GM23338 (cell line): ENCODE measurements at regions not wholly inside any gene's neighbourhood (a gene's known extent, or its start where the extent isn't known, plus 50 kb on each side); places are given as distances from the start of the nearest gene placed in this dataset.

Experiments
- CREB1 ChIP-seq: fragments of 250-450 bp; sonication (Bioruptor Pico); IDR thresholded peaks from 2 replicates; pipeline ENCODE4 v1.5.0; 2020; ENCODE audit warnings: low read depth, mild to moderate bottlenecking, moderate library complexity
- ETS1 ChIP-seq: IDR thresholded peaks from 2 replicates; pipeline ENCODE4 v1.6.1; 2016; ENCODE audit warnings: antibody characterized with exemption
- EZH2 ChIP-seq: fragments of 200-600 bp; sonication (generic); IDR thresholded peaks from one replicate; pipeline ENCODE4 v1.8.0; 2017; ENCODE audit warnings: antibody characterized with exemption, mild to moderate bottlenecking, low read depth; ENCODE audit not compliant: unreplicated experiment
- EZH2phosphoT487 ChIP-seq: fragments of 200-600 bp; sonication (generic); IDR thresholded peaks from one replicate; pipeline ENCODE4 v1.8.1; 2018; ENCODE audit warnings: antibody characterized with exemption; ENCODE audit not compliant: unreplicated experiment
- JUNB ChIP-seq: IDR thresholded peaks from one replicate; pipeline ENCODE4 v1.6.1; 2016; ENCODE audit warnings: antibody characterized with exemption; ENCODE audit not compliant: unreplicated experiment
- NANOG ChIP-seq: IDR thresholded peaks from 2 replicates; pipeline ENCODE4 v1.6.1; 2016; ENCODE audit warnings: antibody characterized with exemption, borderline replicate concordance
- POLR2AphosphoS5 ChIP-seq: IDR thresholded peaks from 2 replicates; pipeline ENCODE4 v1.6.1; 2016; ENCODE audit warnings: antibody characterized with exemption, low read depth
- STAT1 ChIP-seq: IDR thresholded peaks from one replicate; pipeline ENCODE4 v1.6.1; 2016; ENCODE audit warnings: antibody characterized with exemption; ENCODE audit not compliant: unreplicated experiment
- ZNF114 ChIP-seq: fragments of 250-450 bp; sonication (Bioruptor Pico); IDR thresholded peaks from 2 replicates; pipeline ENCODE4 v1.5.0; 2020; ENCODE audit warnings: mild to moderate bottlenecking, moderate library complexity
- ZNF331 ChIP-seq: fragments of 250-450 bp; sonication (Bioruptor Pico); IDR thresholded peaks from 2 replicates; pipeline ENCODE4 v1.5.0; 2020; ENCODE audit warnings: low read depth, mild to moderate bottlenecking, moderate library complexity
- TF ChIP-seq, protein P1 (sequence below), 2 experiments: fragments of 200-600 bp in 1 of 2; sonication (generic) in 1 of 2; conservative IDR thresholded peaks; 2 replicates each; pipeline versions ENCODE4 v1.5.1 to v1.6.1; 2016 to 2017; ENCODE audit warnings: antibody characterized with exemption in 2 of 2, low read depth in 2 of 2, mild to moderate bottlenecking in 2 of 2, moderate library complexity in 1 of 2
- TF ChIP-seq, protein P2 (sequence below): IDR thresholded peaks from one replicate; pipeline ENCODE4 v1.6.1; 2018; ENCODE audit warnings: antibody characterized with exemption; ENCODE audit not compliant: unreplicated experiment
- TF ChIP-seq, protein P3 (sequence below): fragments of 250-450 bp; sonication (Bioruptor Pico); IDR thresholded peaks from 2 replicates; pipeline ENCODE4 v1.5.0; 2020; ENCODE audit warnings: mild to moderate bottlenecking, moderate library complexity

GRCh38 chr17:14753383-14753782, 452.5 kb downstream of the HS3ST3B1 start:
- no peak for TF ChIP-seq POLR2AphosphoS5
- TF ChIP-seq, protein P1, sequence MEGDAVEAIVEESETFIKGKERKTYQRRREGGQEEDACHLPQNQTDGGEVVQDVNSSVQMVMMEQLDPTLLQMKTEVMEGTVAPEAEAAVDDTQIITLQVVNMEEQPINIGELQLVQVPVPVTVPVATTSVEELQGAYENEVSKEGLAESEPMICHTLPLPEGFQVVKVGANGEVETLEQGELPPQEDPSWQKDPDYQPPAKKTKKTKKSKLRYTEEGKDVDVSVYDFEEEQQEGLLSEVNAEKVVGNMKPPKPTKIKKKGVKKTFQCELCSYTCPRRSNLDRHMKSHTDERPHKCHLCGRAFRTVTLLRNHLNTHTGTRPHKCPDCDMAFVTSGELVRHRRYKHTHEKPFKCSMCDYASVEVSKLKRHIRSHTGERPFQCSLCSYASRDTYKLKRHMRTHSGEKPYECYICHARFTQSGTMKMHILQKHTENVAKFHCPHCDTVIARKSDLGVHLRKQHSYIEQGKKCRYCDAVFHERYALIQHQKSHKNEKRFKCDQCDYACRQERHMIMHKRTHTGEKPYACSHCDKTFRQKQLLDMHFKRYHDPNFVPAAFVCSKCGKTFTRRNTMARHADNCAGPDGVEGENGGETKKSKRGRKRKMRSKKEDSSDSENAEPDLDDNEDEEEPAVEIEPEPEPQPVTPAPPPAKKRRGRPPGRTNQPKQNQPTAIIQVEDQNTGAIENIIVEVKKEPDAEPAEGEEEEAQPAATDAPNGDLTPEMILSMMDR (conservative IDR thresholded peaks at IDR 0.05; ENCODE audit: low read depth in 2 of 2), result no peak
- TF ChIP-seq ETS1, result no peak
- TF ChIP-seq EZH2phosphoT487, result no peak
- TF ChIP-seq EZH2, result no peak
- TF ChIP-seq ZNF331, result no peak
- TF ChIP-seq JUNB, result no peak
- TF ChIP-seq CREB1 (CRISPR knock-in tag), result no peak
- TF ChIP-seq, protein P2, sequence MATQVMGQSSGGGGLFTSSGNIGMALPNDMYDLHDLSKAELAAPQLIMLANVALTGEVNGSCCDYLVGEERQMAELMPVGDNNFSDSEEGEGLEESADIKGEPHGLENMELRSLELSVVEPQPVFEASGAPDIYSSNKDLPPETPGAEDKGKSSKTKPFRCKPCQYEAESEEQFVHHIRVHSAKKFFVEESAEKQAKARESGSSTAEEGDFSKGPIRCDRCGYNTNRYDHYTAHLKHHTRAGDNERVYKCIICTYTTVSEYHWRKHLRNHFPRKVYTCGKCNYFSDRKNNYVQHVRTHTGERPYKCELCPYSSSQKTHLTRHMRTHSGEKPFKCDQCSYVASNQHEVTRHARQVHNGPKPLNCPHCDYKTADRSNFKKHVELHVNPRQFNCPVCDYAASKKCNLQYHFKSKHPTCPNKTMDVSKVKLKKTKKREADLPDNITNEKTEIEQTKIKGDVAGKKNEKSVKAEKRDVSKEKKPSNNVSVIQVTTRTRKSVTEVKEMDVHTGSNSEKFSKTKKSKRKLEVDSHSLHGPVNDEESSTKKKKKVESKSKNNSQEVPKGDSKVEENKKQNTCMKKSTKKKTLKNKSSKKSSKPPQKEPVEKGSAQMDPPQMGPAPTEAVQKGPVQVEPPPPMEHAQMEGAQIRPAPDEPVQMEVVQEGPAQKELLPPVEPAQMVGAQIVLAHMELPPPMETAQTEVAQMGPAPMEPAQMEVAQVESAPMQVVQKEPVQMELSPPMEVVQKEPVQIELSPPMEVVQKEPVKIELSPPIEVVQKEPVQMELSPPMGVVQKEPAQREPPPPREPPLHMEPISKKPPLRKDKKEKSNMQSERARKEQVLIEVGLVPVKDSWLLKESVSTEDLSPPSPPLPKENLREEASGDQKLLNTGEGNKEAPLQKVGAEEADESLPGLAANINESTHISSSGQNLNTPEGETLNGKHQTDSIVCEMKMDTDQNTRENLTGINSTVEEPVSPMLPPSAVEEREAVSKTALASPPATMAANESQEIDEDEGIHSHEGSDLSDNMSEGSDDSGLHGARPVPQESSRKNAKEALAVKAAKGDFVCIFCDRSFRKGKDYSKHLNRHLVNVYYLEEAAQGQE, result no peak
- TF ChIP-seq, protein P3, sequence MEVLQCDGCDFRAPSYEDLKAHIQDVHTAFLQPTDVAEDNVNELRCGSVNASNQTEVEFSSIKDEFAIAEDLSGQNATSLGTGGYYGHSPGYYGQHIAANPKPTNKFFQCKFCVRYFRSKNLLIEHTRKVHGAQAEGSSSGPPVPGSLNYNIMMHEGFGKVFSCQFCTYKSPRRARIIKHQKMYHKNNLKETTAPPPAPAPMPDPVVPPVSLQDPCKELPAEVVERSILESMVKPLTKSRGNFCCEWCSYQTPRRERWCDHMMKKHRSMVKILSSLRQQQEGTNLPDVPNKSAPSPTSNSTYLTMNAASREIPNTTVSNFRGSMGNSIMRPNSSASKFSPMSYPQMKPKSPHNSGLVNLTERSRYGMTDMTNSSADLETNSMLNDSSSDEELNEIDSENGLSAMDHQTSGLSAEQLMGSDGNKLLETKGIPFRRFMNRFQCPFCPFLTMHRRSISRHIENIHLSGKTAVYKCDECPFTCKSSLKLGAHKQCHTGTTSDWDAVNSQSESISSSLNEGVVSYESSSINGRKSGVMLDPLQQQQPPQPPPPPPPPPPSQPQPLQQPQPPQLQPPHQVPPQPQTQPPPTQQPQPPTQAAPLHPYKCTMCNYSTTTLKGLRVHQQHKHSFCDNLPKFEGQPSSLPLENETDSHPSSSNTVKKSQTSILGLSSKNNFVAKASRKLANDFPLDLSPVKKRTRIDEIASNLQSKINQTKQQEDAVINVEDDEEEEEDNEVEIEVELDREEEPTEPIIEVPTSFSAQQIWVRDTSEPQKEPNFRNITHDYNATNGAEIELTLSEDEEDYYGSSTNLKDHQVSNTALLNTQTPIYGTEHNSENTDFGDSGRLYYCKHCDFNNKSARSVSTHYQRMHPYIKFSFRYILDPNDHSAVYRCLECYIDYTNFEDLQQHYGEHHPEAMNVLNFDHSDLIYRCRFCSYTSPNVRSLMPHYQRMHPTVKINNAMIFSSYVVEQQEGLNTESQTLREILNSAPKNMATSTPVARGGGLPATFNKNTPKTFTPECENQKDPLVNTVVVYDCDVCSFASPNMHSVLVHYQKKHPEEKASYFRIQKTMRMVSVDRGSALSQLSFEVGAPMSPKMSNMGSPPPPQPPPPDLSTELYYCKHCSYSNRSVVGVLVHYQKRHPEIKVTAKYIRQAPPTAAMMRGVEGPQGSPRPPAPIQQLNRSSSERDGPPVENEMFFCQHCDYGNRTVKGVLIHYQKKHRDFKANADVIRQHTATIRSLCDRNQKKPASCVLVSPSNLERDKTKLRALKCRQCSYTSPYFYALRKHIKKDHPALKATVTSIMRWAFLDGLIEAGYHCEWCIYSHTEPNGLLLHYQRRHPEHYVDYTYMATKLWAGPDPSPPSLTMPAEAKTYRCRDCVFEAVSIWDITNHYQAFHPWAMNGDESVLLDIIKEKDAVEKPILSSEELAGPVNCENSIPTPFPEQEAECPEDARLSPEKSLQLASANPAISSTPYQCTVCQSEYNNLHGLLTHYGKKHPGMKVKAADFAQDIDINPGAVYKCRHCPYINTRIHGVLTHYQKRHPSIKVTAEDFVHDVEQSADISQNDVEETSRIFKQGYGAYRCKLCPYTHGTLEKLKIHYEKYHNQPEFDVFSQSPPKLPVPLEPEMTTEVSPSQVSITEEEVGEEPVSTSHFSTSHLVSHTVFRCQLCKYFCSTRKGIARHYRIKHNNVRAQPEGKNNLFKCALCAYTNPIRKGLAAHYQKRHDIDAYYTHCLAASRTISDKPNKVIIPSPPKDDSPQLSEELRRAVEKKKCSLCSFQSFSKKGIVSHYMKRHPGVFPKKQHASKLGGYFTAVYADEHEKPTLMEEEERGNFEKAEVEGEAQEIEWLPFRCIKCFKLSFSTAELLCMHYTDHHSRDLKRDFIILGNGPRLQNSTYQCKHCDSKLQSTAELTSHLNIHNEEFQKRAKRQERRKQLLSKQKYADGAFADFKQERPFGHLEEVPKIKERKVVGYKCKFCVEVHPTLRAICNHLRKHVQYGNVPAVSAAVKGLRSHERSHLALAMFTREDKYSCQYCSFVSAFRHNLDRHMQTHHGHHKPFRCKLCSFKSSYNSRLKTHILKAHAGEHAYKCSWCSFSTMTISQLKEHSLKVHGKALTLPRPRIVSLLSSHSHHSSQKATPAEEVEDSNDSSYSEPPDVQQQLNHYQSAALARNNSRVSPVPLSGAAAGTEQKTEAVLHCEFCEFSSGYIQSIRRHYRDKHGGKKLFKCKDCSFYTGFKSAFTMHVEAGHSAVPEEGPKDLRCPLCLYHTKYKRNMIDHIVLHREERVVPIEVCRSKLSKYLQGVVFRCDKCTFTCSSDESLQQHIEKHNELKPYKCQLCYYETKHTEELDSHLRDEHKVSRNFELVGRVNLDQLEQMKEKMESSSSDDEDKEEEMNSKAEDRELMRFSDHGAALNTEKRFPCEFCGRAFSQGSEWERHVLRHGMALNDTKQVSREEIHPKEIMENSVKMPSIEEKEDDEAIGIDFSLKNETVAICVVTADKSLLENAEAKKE (CRISPR knock-in tag), result no peak
- no peak for TF ChIP-seq NANOG
- no peak for TF ChIP-seq ZNF114
- TF ChIP-seq STAT1, result no peak
